Natural killer cell (primary cell): ENCODE measurements at regions not wholly inside any gene's neighbourhood (a gene's known extent, or its start where the extent isn't known, plus 50 kb on each side); places are given as distances from the start of the nearest gene placed in this dataset.

Experiments
- ATAC-seq, 3 donors: fragments of 150-1000 bp in 2 of 3; fragments of 200-7000 bp in 1 of 3; cut with Tn5 transposase; 1 replicate in 1 of 3; 2 replicates in 2 of 3; pipeline ENCODE4 v1.10.0; 2021; ENCODE audit warnings: mild to moderate bottlenecking in 2 of 3, moderate library complexity in 2 of 3
- DNase-seq, 2 donors: peaks; one replicate each; pipeline versions ENCODE4 v3.0.0 to v3.0.0-alpha.2; 2013 to 2021; ENCODE audit warnings: mixed read lengths in 1 of 2
- H3K27ac ChIP-seq: one replicate; pipeline ENCODE4 v1.5.1; 2013; ENCODE audit warnings: mild to moderate bottlenecking, low read length
- H3K27me3 ChIP-seq: one replicate; pipeline ENCODE4 v1.6.1; 2013; ENCODE audit warnings: low read length; ENCODE audit not compliant: control insufficient read depth, insufficient read depth
- H3K36me3 ChIP-seq: one replicate; pipeline ENCODE4 v1.6.1; 2013; ENCODE audit warnings: low read length; ENCODE audit not compliant: control insufficient read depth, insufficient read depth
- H3K4me1 ChIP-seq: one replicate; pipeline ENCODE4 v1.6.1; 2013; ENCODE audit warnings: low read length; ENCODE audit not compliant: control insufficient read depth, insufficient read depth
- H3K4me3 ChIP-seq: one replicate; pipeline ENCODE4 v1.5.1; 2013; ENCODE audit warnings: low read length
- H3K9me3 ChIP-seq: one replicate; pipeline ENCODE4 v1.6.1; 2013; ENCODE audit warnings: low read length; ENCODE audit not compliant: control insufficient read depth, insufficient read depth
- H3K27ac Mint-ChIP-seq, 2 donors: one replicate each; pipeline ENCODE4 v1.8.0; 2022; ENCODE audit warnings: mild to moderate bottlenecking in 2 of 2, mixed read lengths in 2 of 2, moderate library complexity in 1 of 2
- H3K27me3 Mint-ChIP-seq, 2 donors: one replicate each; pipeline ENCODE4 v1.8.0; 2022; ENCODE audit warnings: low read depth in 2 of 2, mixed read lengths in 2 of 2
- H3K36me3 Mint-ChIP-seq: one replicate; pipeline ENCODE4 v1.8.0; 2022; ENCODE audit warnings: mixed read lengths
- H3K4me1 Mint-ChIP-seq, 2 donors: one replicate each; pipeline ENCODE4 v1.8.0; 2022; ENCODE audit warnings: mixed read lengths in 2 of 2
- H3K4me3 Mint-ChIP-seq: one replicate; pipeline ENCODE4 v1.8.0; 2022; ENCODE audit warnings: mild to moderate bottlenecking, moderate library complexity, mixed read lengths
- H3K9me3 Mint-ChIP-seq, 2 donors: one replicate each; pipeline ENCODE4 v1.8.0; 2022; ENCODE audit warnings: mixed read lengths in 2 of 2
- WGBS: methylation state at CpG from one replicate; pipeline ENCODE4 v1.1.7; 2013; ENCODE audit warnings: missing lambda C conversion rate; ENCODE audit not compliant: insufficient coverage; 5-methylcytosine and 5-hydroxymethylcytosine counted together
- intact Hi-C: fragments of 100-400 bp; cut with micrococcal nuclease; formaldehyde crosslinking; loops from one replicate; pipeline ENCODE4 v1.14.2; 2022
- TF ChIP-seq, protein P1 (sequence below): fragments of 200-600 bp; IDR thresholded peaks from one replicate; pipeline ENCODE4 v1.8.0; 2022; ENCODE audit warnings: antibody characterized with exemption

DNA sequence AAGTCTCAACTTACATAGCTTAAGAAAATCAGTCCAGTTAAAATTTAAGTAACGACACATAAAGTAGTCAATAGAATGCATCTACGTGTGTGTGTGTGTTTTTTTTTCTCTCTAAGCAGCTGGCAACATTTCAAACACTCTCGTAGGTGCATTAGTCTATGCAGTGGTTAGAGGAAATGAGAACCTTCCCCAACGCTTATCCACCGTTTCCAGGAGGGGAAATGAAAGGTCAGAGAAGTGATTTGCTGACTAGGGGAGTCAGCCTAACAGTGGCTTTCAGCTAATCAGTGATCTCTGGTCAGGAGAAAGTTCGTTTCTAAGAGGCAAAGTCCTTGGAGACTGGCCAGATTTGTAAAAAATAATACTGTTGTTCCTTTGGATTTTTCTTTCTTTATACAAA is 806.6 kb downstream of the C6orf118 start:
- Histone ChIP-seq H3K36me3 (no peaks in the 10 kb centered on the region), H3K27ac (no peak overlapping the region), H3K4me3 (no peak overlapping the region), H3K9me3 (no peaks in the 10 kb centered on the region), H3K27me3 (no peaks in the 10 kb centered on the region), H3K4me1 (no peaks in the 10 kb centered on the region)
- intact Hi-C loops: no loop called here
- Mint-ChIP-seq H3K27ac (no peak overlapping the region), H3K4me1 (no peaks in the 10 kb centered on the region), H3K27me3 (no peaks in the 10 kb centered on the region), H3K9me3 (peaks cover 7% of the 10 kb centered on the region in 2 donors), H3K4me3 (no peak overlapping the region), H3K36me3 (peaks cover 3% of the 10 kb centered on the region)
- no peak for ATAC-seq
- no peak for DNase-seq
- TF ChIP-seq, protein P1, sequence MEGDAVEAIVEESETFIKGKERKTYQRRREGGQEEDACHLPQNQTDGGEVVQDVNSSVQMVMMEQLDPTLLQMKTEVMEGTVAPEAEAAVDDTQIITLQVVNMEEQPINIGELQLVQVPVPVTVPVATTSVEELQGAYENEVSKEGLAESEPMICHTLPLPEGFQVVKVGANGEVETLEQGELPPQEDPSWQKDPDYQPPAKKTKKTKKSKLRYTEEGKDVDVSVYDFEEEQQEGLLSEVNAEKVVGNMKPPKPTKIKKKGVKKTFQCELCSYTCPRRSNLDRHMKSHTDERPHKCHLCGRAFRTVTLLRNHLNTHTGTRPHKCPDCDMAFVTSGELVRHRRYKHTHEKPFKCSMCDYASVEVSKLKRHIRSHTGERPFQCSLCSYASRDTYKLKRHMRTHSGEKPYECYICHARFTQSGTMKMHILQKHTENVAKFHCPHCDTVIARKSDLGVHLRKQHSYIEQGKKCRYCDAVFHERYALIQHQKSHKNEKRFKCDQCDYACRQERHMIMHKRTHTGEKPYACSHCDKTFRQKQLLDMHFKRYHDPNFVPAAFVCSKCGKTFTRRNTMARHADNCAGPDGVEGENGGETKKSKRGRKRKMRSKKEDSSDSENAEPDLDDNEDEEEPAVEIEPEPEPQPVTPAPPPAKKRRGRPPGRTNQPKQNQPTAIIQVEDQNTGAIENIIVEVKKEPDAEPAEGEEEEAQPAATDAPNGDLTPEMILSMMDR: no peak
- WGBS: 0% methylated on average over 3 of the region's 6 CpGs

DNA sequence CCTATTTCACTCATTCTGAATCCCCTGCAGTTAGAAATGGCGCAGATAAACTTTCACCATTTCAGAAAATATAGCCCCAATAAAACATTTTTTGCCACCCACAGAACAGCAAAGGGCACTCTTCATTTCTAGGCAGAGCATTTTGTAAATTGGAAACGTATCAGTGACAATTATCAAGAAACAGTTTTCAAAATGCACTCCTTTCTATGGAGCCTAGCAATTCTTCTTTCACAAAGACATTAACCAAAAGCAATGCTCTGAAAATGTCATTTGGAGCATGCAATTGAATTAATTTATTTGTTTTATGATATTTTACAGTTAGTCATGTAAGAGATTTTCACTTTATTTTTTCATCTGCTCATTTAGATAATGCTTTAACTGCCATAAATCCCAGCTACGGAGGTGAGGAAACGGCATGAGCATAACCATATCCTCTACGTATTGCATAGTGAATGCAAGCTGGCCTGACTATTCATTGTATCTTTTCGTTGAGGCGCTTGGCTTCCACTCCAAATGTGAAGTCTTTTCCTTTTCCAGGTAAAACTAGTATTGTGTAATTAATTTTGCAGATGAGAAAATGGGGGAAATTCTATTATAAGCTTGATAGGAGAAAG is 813.4 kb downstream of the C6orf118 start:
- DNase-seq: no peak
- WGBS: 91% methylated on average over 7 of the region's 7 CpGs
- no peak for ATAC-seq
- Histone ChIP-seq H3K4me1 (no peaks in the 10 kb centered on the region), H3K27me3 (no peaks in the 10 kb centered on the region), H3K9me3 (peaks cover 4% of the 10 kb centered on the region), H3K36me3 (no peaks in the 10 kb centered on the region), H3K27ac (no peak overlapping the region), H3K4me3 (no peak overlapping the region)
- no peaks in the 10 kb centered on the region for H3K4me1 Mint-ChIP-seq
- intact Hi-C loops: no loop called here
- H3K27ac Mint-ChIP-seq: no peak overlapping the region
- TF ChIP-seq, protein P1: no peak
- no peaks in the 10 kb centered on the region for H3K36me3 Mint-ChIP-seq
- no peaks in the 10 kb centered on the region for H3K27me3 Mint-ChIP-seq
- H3K4me3 Mint-ChIP-seq: no peak overlapping the region
- peaks cover 7 to 15% of the 10 kb centered on the region in 2 donors for H3K9me3 Mint-ChIP-seq

DNA sequence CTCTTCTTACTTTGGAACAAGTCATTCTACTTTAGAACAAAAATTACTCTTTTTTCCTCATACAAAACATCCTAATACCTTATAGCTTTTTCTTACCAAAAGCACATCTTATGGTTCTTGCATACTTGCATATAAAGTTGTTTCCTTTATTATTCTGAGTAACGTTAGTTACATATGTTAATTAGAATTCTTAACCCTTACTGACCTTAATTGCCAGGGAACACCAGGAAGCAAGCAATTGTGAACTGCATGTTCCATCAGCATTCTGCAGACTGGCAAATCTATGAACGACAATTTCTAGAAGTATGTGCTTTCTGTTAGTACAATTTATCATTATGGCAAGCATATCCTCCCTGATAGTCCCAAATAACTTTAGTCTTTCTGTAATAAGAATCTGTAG is 831.0 kb downstream of the C6orf118 start:
- Histone ChIP-seq H3K4me3 (no peak overlapping the region), H3K9me3 (peaks cover 3% of the 10 kb centered on the region), H3K4me1 (no peaks in the 10 kb centered on the region), H3K27ac (no peak overlapping the region), H3K36me3 (no peaks in the 10 kb centered on the region), H3K27me3 (no peaks in the 10 kb centered on the region)
- Mint-ChIP-seq H3K4me3 (no peak overlapping the region), H3K36me3 (peaks cover 5% of the 10 kb centered on the region), H3K27ac (no peak overlapping the region), H3K4me1 (no peaks in the 10 kb centered on the region), H3K9me3 (peaks cover 9 to 12% of the 10 kb centered on the region in 2 donors), H3K27me3 (no peaks in the 10 kb centered on the region)
- 40% methylated on average over 1 of the region's 2 CpGs for WGBS
- TF ChIP-seq, protein P1: no peak
- DNase-seq (no peak), ATAC-seq (no peak)
- intact Hi-C loops: no loop called here

DNA sequence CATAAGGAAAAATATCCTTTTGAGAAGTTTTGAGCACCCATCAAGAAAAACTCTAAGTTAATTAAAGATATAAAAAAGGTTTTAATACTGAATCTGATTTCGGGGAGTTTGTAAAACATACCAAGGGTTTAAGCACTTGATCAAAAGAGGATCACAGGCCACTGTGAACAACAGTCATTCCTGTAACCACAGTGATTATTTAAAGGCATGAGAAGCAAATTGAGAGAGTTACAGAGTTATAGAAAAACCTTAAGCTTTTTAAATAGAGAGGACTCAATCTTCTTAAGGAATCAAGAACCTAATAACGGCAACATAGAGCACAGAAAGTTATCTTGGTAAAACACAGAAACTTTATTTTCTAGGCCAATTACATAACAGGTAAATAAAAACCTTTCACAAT is 831.6 kb downstream of the C6orf118 start:
- ATAC-seq (no peak), DNase-seq (no peak)
- no CpG with 5 or more reads among the region's 2 CpGs for WGBS
- H3K4me3 ChIP-seq: no peak overlapping the region
- Mint-ChIP-seq H3K27ac (no peak overlapping the region), H3K9me3 (peaks cover 12% of the 10 kb centered on the region in 2 donors), H3K36me3 (peaks cover 5% of the 10 kb centered on the region), H3K4me1 (no peaks in the 10 kb centered on the region), H3K4me3 (no peak overlapping the region), H3K27me3 (no peaks in the 10 kb centered on the region)
- intact Hi-C loops: no loop called here
- no peaks in the 10 kb centered on the region for H3K27me3 ChIP-seq
- no peaks in the 10 kb centered on the region for H3K36me3 ChIP-seq
- H3K27ac ChIP-seq: no peak overlapping the region
- no peaks in the 10 kb centered on the region for H3K9me3 ChIP-seq
- no peaks in the 10 kb centered on the region for H3K4me1 ChIP-seq
- TF ChIP-seq, protein P1: no peak
